ENCODE measurements at regions not wholly inside any gene's neighbourhood (a gene's known extent, or its start where the extent isn't known, plus 50 kb on each side); places are given as distances from the start of the nearest gene placed in this dataset.
A peak's percentile ranks its signal among the peaks of the same experiment; 100 is the strongest.

DNA sequence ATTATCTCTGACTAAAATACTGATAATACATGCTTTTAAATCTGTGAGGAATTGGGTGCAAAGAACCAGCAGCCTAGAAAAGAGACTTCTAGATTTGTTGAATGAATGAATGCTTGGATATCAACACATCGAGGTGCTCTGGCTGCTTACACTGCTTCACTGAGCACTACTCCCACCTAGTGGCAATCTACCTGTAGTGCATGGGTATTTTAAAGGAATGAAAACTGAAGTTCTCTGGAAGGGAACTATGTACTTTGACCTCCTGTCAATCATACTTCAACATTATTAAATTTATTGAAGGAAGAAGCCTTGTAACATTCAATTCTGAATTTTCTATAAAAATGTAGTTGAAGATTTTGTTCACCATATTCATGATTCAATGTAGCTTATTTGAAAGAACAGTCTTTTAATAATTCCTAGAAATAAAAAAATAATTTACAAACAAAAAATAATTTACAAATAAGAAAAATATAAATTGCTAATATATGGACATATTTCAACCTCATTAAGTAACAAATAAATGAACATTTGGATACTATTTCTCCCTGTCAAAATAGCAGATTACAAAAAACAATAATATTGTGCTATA, 111.2 kb upstream of the MMS22L start:
- Mint-ChIP-seq H3K4me1 (ENCODE audit: low read depth, unreplicated experiment) (peaks cover 3% of the 10 kb centered on the region), H3K27me3 (ENCODE audit: unreplicated experiment) (no peaks in the 10 kb centered on the region), H3K27ac (ENCODE audit: unreplicated experiment) (no peak overlapping the region), H3K36me3 (ENCODE audit: unreplicated experiment) (no peaks in the 10 kb centered on the region), H3K9me3 (ENCODE audit: unreplicated experiment) (no peaks in the 10 kb centered on the region), H3K4me3 (ENCODE audit: unreplicated experiment) (no peak overlapping the region)
- no peak for DNase-seq
- TF ChIP-seq, protein P1, sequence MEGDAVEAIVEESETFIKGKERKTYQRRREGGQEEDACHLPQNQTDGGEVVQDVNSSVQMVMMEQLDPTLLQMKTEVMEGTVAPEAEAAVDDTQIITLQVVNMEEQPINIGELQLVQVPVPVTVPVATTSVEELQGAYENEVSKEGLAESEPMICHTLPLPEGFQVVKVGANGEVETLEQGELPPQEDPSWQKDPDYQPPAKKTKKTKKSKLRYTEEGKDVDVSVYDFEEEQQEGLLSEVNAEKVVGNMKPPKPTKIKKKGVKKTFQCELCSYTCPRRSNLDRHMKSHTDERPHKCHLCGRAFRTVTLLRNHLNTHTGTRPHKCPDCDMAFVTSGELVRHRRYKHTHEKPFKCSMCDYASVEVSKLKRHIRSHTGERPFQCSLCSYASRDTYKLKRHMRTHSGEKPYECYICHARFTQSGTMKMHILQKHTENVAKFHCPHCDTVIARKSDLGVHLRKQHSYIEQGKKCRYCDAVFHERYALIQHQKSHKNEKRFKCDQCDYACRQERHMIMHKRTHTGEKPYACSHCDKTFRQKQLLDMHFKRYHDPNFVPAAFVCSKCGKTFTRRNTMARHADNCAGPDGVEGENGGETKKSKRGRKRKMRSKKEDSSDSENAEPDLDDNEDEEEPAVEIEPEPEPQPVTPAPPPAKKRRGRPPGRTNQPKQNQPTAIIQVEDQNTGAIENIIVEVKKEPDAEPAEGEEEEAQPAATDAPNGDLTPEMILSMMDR (IDR thresholded peaks at IDR 0.05; ENCODE audit: partially characterized antibody, unreplicated experiment): peak; percentile 93

DNA sequence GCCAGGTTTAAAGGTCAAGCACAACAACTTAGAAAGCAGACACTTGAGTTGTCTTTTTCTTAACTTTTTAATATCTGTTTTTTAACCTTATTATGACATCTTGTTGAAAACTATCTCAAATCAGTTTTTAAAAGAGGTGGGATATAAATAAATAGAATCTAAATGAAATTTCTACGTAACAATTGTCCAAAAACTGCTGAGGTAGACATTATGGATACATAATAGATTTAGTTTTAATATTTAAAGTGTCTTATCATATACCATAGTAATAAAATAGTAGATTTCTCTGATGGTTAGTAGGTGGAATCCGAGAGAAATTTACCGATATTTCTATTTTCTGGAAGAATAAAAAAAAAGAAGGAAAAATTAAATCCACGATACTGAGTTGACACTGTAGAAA, 113.9 kb upstream of the MMS22L start:
- Mint-ChIP-seq H3K36me3 (ENCODE audit: unreplicated experiment) (no peaks in the 10 kb centered on the region), H3K27ac (ENCODE audit: unreplicated experiment) (no peak overlapping the region), H3K9me3 (ENCODE audit: unreplicated experiment) (no peaks in the 10 kb centered on the region), H3K27me3 (ENCODE audit: unreplicated experiment) (no peaks in the 10 kb centered on the region), H3K4me3 (ENCODE audit: unreplicated experiment) (no peak overlapping the region), H3K4me1 (ENCODE audit: low read depth, unreplicated experiment) (peaks cover 3% of the 10 kb centered on the region)
- no peak for DNase-seq
- TF ChIP-seq, protein P1 (IDR thresholded peaks at IDR 0.05; ENCODE audit: partially characterized antibody, unreplicated experiment): no peak

DNA sequence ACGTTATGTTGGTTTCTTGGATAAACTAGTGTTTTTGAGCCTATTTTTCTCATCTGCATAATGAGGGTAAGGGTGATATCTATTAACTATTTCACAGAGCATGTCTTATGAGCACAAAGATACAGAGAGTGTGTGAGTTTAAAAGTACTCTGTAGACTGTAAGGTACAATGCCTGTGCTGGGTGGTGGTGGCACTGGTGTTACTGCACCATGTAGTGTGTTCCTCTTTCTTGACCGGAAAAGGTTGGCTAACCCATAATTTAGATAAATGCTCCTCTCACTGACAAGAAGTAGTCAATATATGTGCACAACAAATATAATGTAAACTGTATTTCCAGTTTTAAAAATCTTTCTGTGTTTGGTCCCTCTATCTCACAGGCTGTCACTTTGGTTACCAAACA, 116.2 kb upstream of the MMS22L start:
- TF ChIP-seq, protein P1 (IDR thresholded peaks at IDR 0.05; ENCODE audit: partially characterized antibody, unreplicated experiment): no peak
- DNase-seq: no peak
- no peaks in the 10 kb centered on the region for H3K27me3 Mint-ChIP-seq (ENCODE audit: unreplicated experiment)
- H3K4me3 Mint-ChIP-seq (ENCODE audit: unreplicated experiment): no peak overlapping the region
- H3K9me3 Mint-ChIP-seq (ENCODE audit: unreplicated experiment): no peaks in the 10 kb centered on the region
- H3K27ac Mint-ChIP-seq (ENCODE audit: unreplicated experiment): no peak overlapping the region
- H3K4me1 Mint-ChIP-seq (ENCODE audit: low read depth, unreplicated experiment): peaks cover 3% of the 10 kb centered on the region
- H3K36me3 Mint-ChIP-seq (ENCODE audit: unreplicated experiment): no peaks in the 10 kb centered on the region

DNA sequence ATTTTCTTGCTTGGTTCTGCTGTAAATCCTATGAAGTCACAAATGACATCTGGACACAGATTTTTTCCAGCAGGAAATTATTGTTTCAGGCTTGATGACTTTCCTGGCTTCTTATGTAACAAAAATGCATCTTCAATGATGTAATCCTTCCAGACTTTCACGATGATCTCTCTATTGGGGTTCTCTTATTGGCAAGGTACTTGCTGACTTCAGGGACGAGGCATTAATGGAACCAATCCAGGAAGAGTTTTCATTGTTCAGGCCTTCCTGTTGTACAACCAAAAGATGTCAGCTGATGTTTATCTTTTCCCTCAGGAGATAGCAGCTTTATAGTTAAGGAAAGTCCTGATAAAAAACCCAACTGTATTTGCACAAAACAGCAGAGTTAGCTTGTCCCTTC, 118.5 kb upstream of the MMS22L start:
- H3K4me1 Mint-ChIP-seq (ENCODE audit: low read depth, unreplicated experiment): peaks cover 3% of the 10 kb centered on the region
- H3K27me3 Mint-ChIP-seq (ENCODE audit: unreplicated experiment): no peaks in the 10 kb centered on the region
- H3K4me3 Mint-ChIP-seq (ENCODE audit: unreplicated experiment): no peak overlapping the region
- TF ChIP-seq, protein P1 (IDR thresholded peaks at IDR 0.05; ENCODE audit: partially characterized antibody, unreplicated experiment): no peak
- no peak overlapping the region for H3K27ac Mint-ChIP-seq (ENCODE audit: unreplicated experiment)
- no peaks in the 10 kb centered on the region for H3K36me3 Mint-ChIP-seq (ENCODE audit: unreplicated experiment)
- DNase-seq: no peak
- no peaks in the 10 kb centered on the region for H3K9me3 Mint-ChIP-seq (ENCODE audit: unreplicated experiment)

DNA sequence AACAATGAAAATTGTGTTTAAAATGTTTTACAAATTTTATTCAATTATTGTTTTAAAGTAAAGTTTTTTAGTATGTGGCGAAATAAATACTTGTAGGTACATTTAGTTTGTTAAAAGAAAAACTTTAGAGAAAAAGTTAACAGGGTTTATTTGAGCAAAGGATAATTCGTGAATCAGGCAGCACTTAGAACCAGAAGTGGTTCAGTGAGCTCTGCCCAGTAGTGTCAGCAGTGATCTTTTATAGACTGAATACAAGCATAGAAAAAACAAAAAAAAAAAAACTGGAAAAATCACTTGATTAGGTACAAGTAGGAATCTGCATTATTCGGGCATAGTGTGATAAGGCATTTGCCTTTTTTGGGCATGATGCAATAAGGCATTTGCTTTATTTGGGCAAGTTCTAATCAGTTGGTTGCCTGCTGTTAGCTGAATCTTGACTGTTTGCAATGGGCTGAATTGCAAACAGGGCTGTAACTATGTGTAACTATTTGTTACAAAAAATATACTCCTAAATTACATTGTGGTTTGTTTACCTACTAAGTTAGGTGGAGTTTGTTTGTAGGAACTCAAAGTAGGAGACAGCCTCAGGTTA, 122.9 kb upstream of the MMS22L start:
- Mint-ChIP-seq H3K4me3 (ENCODE audit: unreplicated experiment) (no peak overlapping the region), H3K9me3 (ENCODE audit: unreplicated experiment) (no peaks in the 10 kb centered on the region), H3K27ac (ENCODE audit: unreplicated experiment) (no peak overlapping the region), H3K36me3 (ENCODE audit: unreplicated experiment) (no peaks in the 10 kb centered on the region), H3K4me1 (ENCODE audit: low read depth, unreplicated experiment) (no peaks in the 10 kb centered on the region), H3K27me3 (ENCODE audit: unreplicated experiment) (no peaks in the 10 kb centered on the region)
- TF ChIP-seq, protein P1 (IDR thresholded peaks at IDR 0.05; ENCODE audit: partially characterized antibody, unreplicated experiment): no peak
- DNase-seq: no peak

All from glutamatergic neuron (in vitro differentiated cells).